Neural progenitor cell (in vitro differentiated cells): ENCODE measurements at regions not wholly inside any gene's neighbourhood (a gene's known extent, or its start where the extent isn't known, plus 50 kb on each side); places are given as distances from the start of the nearest gene placed in this dataset.

ENCODE experiments used
- CTCF ChIP-seq: fragments of 200-600 bp; sonication (generic); IDR thresholded peaks from 2 replicates; pipeline ENCODE4 v1.5.1; 2017; ENCODE audit warnings: antibody characterized with exemption, mild to moderate bottlenecking
- EZH2 ChIP-seq: fragments of 200-600 bp; sonication (generic); IDR thresholded peaks from 2 replicates; pipeline ENCODE4 v1.6.1; 2017; ENCODE audit warnings: antibody characterized with exemption, mild to moderate bottlenecking, moderate library complexity
- EZH2phosphoT487 ChIP-seq: fragments of 200-600 bp; sonication (generic); IDR thresholded peaks from 2 replicates; pipeline ENCODE4 v1.6.1; 2017; ENCODE audit warnings: antibody characterized with exemption

DNA sequence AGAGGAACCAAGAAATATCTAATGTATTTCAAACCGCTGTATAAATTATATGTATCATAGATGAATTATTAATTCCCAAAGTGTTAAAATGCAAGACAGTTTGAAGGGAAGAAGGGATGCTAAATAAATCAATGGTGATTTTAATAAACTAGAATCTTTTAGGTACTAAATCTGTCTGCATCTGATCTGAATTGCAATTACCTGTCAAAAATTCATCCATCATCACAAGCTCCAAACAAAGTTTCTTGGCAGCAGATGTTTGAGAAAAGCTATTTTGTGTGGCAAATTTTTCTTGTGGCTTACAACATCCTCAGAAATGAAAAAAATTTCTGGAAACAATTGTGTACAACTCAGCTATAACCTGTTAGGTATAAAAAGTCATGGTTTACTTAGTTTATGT lies 816.0 kb upstream of the NDST4 start:
- TF ChIP-seq CTCF (no peak), EZH2 (no peak), EZH2phosphoT487 (no peak)
